NCI-H187 treated with DMSO at 0.1 percent for 48 hours (cell line): ENCODE measurements at regions not wholly inside any gene's neighbourhood (a gene's known extent, or its start where the extent isn't known, plus 50 kb on each side); places are given as distances from the start of the nearest gene placed in this dataset.
"Not testable (repeated sequence)": the region's sequence is repeated elsewhere in the genome, so short reads cannot be mapped to it uniquely, and the experiment has no call there.

Experiments used
- DNase-seq: peaks from one replicate; lab custom pipeline; 2025; lab: John Stamatoyannopoulos, UW

GRCh38 chr6:146985966-146986365 lies 218.3 kb upstream of the STXBP5 start:
- no peak for DNase-seq

GRCh38 chr6:146987938-146988337 lies 216.3 kb upstream of the STXBP5 start:
- not testable (repeated sequence) for DNase-seq

- DNase-seq = no peak
These were observed 214.4 kb upstream of the STXBP5 start for GRCh38 chr6:146989860-146990259.

- no peak for DNase-seq
These were observed 213.9 kb upstream of the STXBP5 start for GRCh38 chr6:146990284-146990683.

- DNase-seq = no peak
These were observed 213.1 kb upstream of the STXBP5 start for GRCh38 chr6:146990821-146991798.

- DNase-seq = no peak
These were observed 207.2 kb upstream of the STXBP5 start for GRCh38 chr6:146997062-146997461.

- DNase-seq = no peak
These were observed 204.5 kb upstream of the STXBP5 start for GRCh38 chr6:146999766-147000165.

- DNase-seq = no peak
These were observed 203.4 kb upstream of the STXBP5 start for GRCh38 chr6:147000545-147001488.

GRCh38 chr6:147001621-147002020 lies 202.6 kb upstream of the STXBP5 start:
- DNase-seq = no peak

GRCh38 chr6:147003186-147003585 lies 201.0 kb upstream of the STXBP5 start:
- DNase-seq = no peak

- no peak for DNase-seq
These were observed 198.7 kb upstream of the STXBP5 start for GRCh38 chr6:147005499-147005898.

GRCh38 chr6:147007441-147007840 lies 196.8 kb upstream of the STXBP5 start:
- DNase-seq = no peak

GRCh38 chr6:147009358-147009757 lies 194.9 kb upstream of the STXBP5 start:
- no peak for DNase-seq

GRCh38 chr6:147015674-147016073 lies 188.5 kb upstream of the STXBP5 start:
- no peak for DNase-seq

GRCh38 chr6:147016440-147016839 lies 187.8 kb upstream of the STXBP5 start:
- DNase-seq = no peak

GRCh38 chr6:147017153-147017552 lies 187.1 kb upstream of the STXBP5 start:
- no peak for DNase-seq

- no peak for DNase-seq
These were observed 185.2 kb upstream of the STXBP5 start for GRCh38 chr6:147019001-147019400.

- no peak for DNase-seq
These were observed 182.2 kb upstream of the STXBP5 start for GRCh38 chr6:147022041-147022440.

- no peak for DNase-seq
These were observed 181.1 kb upstream of the STXBP5 start for GRCh38 chr6:147023148-147023547.

- DNase-seq = no peak
These were observed 180.6 kb upstream of the STXBP5 start for GRCh38 chr6:147023581-147023980.

GRCh38 chr6:147029923-147030322 lies 174.3 kb upstream of the STXBP5 start:
- DNase-seq = no peak

- no peak for DNase-seq
These were observed 170.9 kb upstream of the STXBP5 start for GRCh38 chr6:147033267-147033666.

GRCh38 chr6:147035886-147036285 lies 168.3 kb upstream of the STXBP5 start:
- DNase-seq = no peak
